ENCODE measurements at regions not wholly inside any gene's neighbourhood (a gene's known extent, or its start where the extent isn't known, plus 50 kb on each side); places are given as distances from the start of the nearest gene placed in this dataset.

DNA sequence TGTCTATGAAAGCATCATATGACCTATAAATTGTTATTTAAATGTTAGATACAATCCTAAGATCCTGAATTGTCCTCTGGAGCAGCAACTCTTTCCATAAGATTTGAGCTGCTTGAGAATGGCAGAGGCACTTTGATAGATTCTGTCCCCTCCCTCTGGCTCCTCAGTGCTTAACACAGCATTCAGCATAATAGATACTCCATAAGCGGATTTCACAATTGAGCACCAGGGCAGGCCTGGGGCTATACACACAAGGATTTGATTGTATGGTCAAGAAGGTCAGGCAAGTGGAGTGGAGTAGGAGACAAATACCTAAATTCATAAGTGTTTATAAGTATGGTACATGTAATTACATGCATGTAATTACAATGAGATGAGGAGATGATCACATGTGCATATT, 96.3 kb downstream of the FOXD1 start:
- Histone ChIP-seq H3K79me2 (ENCODE audit: low read length) (no peaks in the 10 kb centered on the region), H4K20me1 (ENCODE audit: insufficient read depth, low read length) (no peaks in the 10 kb centered on the region), H3K9me2 (replicated peaks; ENCODE audit: insufficient read depth, low read length) (no peaks in the 10 kb centered on the region), H3K27me3 (replicated peaks; ENCODE audit: insufficient read depth, low read length) (no peaks in the 10 kb centered on the region), H3K36me3 (replicated peaks; ENCODE audit: insufficient read depth, low read length) (no peaks in the 10 kb centered on the region), H3K27ac (ENCODE audit: low read length) (no peak overlapping the region), H3K4me1 (ENCODE audit: low read length) (peaks cover 16% of the 10 kb centered on the region; the same call in 1 of the 2 replicates), H3K4me3 (ENCODE audit: low read length) (no peak overlapping the region), H3K9me3 (replicated peaks; ENCODE audit: insufficient read depth, low read length) (no peaks in the 10 kb centered on the region), H3K9ac (ENCODE audit: low read length) (no peak overlapping the region), H3F3A (ENCODE audit: insufficient read depth, low read length) (no peaks in the 10 kb centered on the region), H2AFZ (ENCODE audit: low read length) (no peak overlapping the region), H3K4me2 (ENCODE audit: low read depth, low read length) (no peak overlapping the region)
- no peak for DNase-seq
- TF ChIP-seq, protein P1, sequence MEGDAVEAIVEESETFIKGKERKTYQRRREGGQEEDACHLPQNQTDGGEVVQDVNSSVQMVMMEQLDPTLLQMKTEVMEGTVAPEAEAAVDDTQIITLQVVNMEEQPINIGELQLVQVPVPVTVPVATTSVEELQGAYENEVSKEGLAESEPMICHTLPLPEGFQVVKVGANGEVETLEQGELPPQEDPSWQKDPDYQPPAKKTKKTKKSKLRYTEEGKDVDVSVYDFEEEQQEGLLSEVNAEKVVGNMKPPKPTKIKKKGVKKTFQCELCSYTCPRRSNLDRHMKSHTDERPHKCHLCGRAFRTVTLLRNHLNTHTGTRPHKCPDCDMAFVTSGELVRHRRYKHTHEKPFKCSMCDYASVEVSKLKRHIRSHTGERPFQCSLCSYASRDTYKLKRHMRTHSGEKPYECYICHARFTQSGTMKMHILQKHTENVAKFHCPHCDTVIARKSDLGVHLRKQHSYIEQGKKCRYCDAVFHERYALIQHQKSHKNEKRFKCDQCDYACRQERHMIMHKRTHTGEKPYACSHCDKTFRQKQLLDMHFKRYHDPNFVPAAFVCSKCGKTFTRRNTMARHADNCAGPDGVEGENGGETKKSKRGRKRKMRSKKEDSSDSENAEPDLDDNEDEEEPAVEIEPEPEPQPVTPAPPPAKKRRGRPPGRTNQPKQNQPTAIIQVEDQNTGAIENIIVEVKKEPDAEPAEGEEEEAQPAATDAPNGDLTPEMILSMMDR (IDR thresholded peaks at IDR 0.05; ENCODE audit: low read length), result no peak
- TF ChIP-seq EZH2phosphoT487 (IDR thresholded peaks at IDR 0.05; ENCODE audit: low read length), result no peak
- TF ChIP-seq EZH2 (optimal IDR thresholded peaks at IDR 0.05; ENCODE audit: low read depth, low read length), result no peak

DNA sequence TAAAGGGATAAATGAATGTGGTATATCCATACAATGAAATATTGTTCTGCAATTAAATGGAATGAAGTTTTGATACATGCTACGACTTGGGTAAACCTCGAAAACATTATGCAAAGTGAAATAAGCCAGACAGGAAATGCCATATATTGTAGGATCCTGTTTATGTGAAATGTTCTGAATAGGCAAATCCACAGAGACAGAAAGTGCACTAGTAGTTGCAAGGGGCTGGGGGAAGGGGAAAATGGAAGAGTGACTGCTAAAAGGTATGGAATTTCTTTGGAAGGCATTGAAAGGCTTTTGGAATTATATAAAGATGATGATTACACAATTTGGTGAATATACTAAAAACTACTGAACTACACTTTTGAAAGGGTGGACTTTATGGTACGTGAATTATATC, 97.0 kb downstream of the FOXD1 start:
- H3K27me3 ChIP-seq (replicated peaks; ENCODE audit: insufficient read depth, low read length), result no peaks in the 10 kb centered on the region
- no peak overlapping the region for H3K4me3 ChIP-seq (ENCODE audit: low read length)
- TF ChIP-seq, protein P1 (IDR thresholded peaks at IDR 0.05; ENCODE audit: low read length), result no peak
- no peak for TF ChIP-seq EZH2phosphoT487 (IDR thresholded peaks at IDR 0.05; ENCODE audit: low read length)
- no peak for TF ChIP-seq EZH2 (optimal IDR thresholded peaks at IDR 0.05; ENCODE audit: low read depth, low read length)
- H3K9me2 ChIP-seq (replicated peaks; ENCODE audit: insufficient read depth, low read length), result no peaks in the 10 kb centered on the region
- H3K27ac ChIP-seq (ENCODE audit: low read length), result no peak overlapping the region
- no peaks in the 10 kb centered on the region for H3K9me3 ChIP-seq (replicated peaks; ENCODE audit: insufficient read depth, low read length)
- H3K4me1 ChIP-seq (ENCODE audit: low read length), result peaks cover 16% of the 10 kb centered on the region; the same call in 1 of the 2 replicates
- H3K4me2 ChIP-seq (ENCODE audit: low read depth, low read length), result no peak overlapping the region
- H3F3A ChIP-seq (ENCODE audit: insufficient read depth, low read length), result no peaks in the 10 kb centered on the region
- no peak overlapping the region for H3K9ac ChIP-seq (ENCODE audit: low read length)
- H2AFZ ChIP-seq (ENCODE audit: low read length), result no peak overlapping the region
- H3K79me2 ChIP-seq (ENCODE audit: low read length), result no peaks in the 10 kb centered on the region
- DNase-seq, result no peak
- no peaks in the 10 kb centered on the region for H3K36me3 ChIP-seq (replicated peaks; ENCODE audit: insufficient read depth, low read length)
- no peaks in the 10 kb centered on the region for H4K20me1 ChIP-seq (ENCODE audit: insufficient read depth, low read length)

DNA sequence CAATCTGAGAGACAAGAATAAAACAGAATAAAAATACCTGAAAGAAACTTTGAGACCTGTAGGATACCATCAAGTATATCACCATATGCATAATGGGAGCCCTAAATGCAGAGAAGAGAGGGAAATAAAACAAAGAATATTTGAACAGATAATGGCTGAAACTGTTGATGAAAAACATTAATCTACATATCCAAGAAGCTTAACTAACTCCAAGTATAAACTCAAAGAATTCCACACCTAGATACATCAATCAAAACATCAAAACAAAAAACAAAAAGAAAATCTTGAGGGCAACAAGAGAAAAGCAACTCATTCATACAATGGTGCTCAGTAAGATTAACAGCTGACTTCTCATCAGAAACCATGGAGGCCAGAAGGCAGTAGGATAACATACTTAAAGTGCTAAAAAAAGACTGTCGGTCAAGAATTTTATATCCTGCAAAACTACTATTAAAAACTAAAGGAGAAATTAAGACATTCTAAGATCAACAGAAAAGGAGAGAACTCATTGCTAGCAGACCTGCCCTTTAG, 101.6 kb downstream of the FOXD1 start:
- no peak for TF ChIP-seq EZH2phosphoT487 (IDR thresholded peaks at IDR 0.05; ENCODE audit: low read length)
- TF ChIP-seq, protein P1 (IDR thresholded peaks at IDR 0.05; ENCODE audit: low read length), result no peak
- no peak for TF ChIP-seq EZH2 (optimal IDR thresholded peaks at IDR 0.05; ENCODE audit: low read depth, low read length)
- H3K9ac ChIP-seq (ENCODE audit: low read length), result no peak overlapping the region
- H3K4me2 ChIP-seq (ENCODE audit: low read depth, low read length), result no peak overlapping the region

More for the DNA sequence above, 101.6 kb downstream of the FOXD1 start:
- Histone ChIP-seq H3K9me3 (replicated peaks; ENCODE audit: insufficient read depth, low read length) (no peaks in the 10 kb centered on the region), H4K20me1 (ENCODE audit: insufficient read depth, low read length) (no peaks in the 10 kb centered on the region), H3K4me3 (ENCODE audit: low read length) (no peak overlapping the region), H3K79me2 (ENCODE audit: low read length) (no peaks in the 10 kb centered on the region), H3K4me1 (ENCODE audit: low read length) (0 out of 2 replicates have a peak, but pooled peaks cover 3% of the 10 kb centered on the region), H3K9me2 (replicated peaks; ENCODE audit: insufficient read depth, low read length) (no peaks in the 10 kb centered on the region), H3K27ac (ENCODE audit: low read length) (no peak overlapping the region), H2AFZ (ENCODE audit: low read length) (no peak overlapping the region), H3F3A (ENCODE audit: insufficient read depth, low read length) (no peaks in the 10 kb centered on the region), H3K36me3 (replicated peaks; ENCODE audit: insufficient read depth, low read length) (no peaks in the 10 kb centered on the region), H3K27me3 (replicated peaks; ENCODE audit: insufficient read depth, low read length) (no peaks in the 10 kb centered on the region)
- DNase-seq, result no peak

Measured in MM.1S (cell line).